HEK293 (cell line): ENCODE measurements at regions not wholly inside any gene's neighbourhood (a gene's known extent, or its start where the extent isn't known, plus 50 kb on each side); places are given as distances from the start of the nearest gene placed in this dataset.

Experiments used
- CTCF ChIA-PET: fragments of 350-600 bp; formaldehyde crosslinking; extraction: SDS; loops from one replicate; lab custom pipeline; 2021; ENCODE audit warnings: antibody characterized with exemption; lab: Yijun Ruan, JAX
- POLR2A ChIA-PET: fragments of 300-600 bp; formaldehyde crosslinking; extraction: SDS; loops from one replicate; lab custom pipeline; 2020; ENCODE audit warnings: antibody characterized with exemption, inconsistent platforms; lab: Yijun Ruan, JAX
- H3K27ac ChIP-seq: fragments of 200-500 bp; sonication (Bioruptor generic); 2 replicates; pipeline ENCODE4 v1.5.1; 2014; ENCODE audit warnings: low read depth, low read length, control low read depth, inconsistent platforms; ENCODE audit errors: extremely low read depth
- H3K36me3 ChIP-seq, 2 experiments: fragments of 200-500 bp in 1 of 2; sonication (Bioruptor generic) in 1 of 2; 1 replicate in 1 of 2; 2 replicates in 1 of 2; pipeline ENCODE4 v1.5.1; 2014 to 2017; ENCODE audit warnings: inconsistent platforms in 2 of 2, low read length in 2 of 2; ENCODE audit not compliant: control insufficient read depth in 2 of 2, insufficient read depth in 1 of 2
- H3K4me1 ChIP-seq: fragments of 200-500 bp; sonication (Bioruptor generic); 2 replicates; pipeline ENCODE4 v1.5.1; 2014; ENCODE audit warnings: mild to moderate bottlenecking, low read length, inconsistent platforms; ENCODE audit not compliant: control insufficient read depth, insufficient read depth
- H3K4me3 ChIP-seq: 2 replicates; pipeline ENCODE4 v1.5.1; 2011; ENCODE audit warnings: low read depth, mild to moderate bottlenecking, control low read depth, low read length, moderate library complexity
- H3K9me3 ChIP-seq: fragments of 200-500 bp; sonication (Bioruptor generic); 2 replicates; pipeline ENCODE4 v1.5.1; 2014; ENCODE audit warnings: low read depth, low read length, inconsistent platforms; ENCODE audit not compliant: control insufficient read depth, insufficient read depth
- BCL11A ChIP-seq: fragments of 450-650 bp; formaldehyde crosslinking; IDR thresholded peaks from 2 replicates; pipeline ENCODE4 v1.5.1; 2016; ENCODE audit warnings: low read depth, missing biosample characterization, missing genetic modification characterization
- GLI4 ChIP-seq: fragments of 450-650 bp; formaldehyde crosslinking; IDR thresholded peaks from 2 replicates; pipeline ENCODE4 v1.5.1; 2016; ENCODE audit warnings: missing biosample characterization, missing genetic modification characterization
- MZF1 ChIP-seq: fragments of 450-650 bp; formaldehyde crosslinking; IDR thresholded peaks from 2 replicates; pipeline ENCODE4 v1.5.1; 2017; ENCODE audit warnings: missing biosample characterization, missing genetic modification characterization, borderline replicate concordance
- PRDM1 ChIP-seq: fragments of 450-650 bp; formaldehyde crosslinking; IDR thresholded peaks from 2 replicates; pipeline ENCODE4; 2016; ENCODE audit warnings: missing biosample characterization, missing genetic modification characterization
- REST ChIP-seq: fragments of 450-650 bp; formaldehyde crosslinking; IDR thresholded peaks from 2 replicates; pipeline ENCODE4 v1.5.1; 2016; ENCODE audit warnings: missing biosample characterization, missing genetic modification characterization
- SCRT1 ChIP-seq: fragments of 450-650 bp; formaldehyde crosslinking; IDR thresholded peaks from 2 replicates; pipeline ENCODE4 v1.5.1; 2016; ENCODE audit warnings: missing biosample characterization, missing genetic modification characterization, borderline replicate concordance
- WT1 ChIP-seq: fragments of 450-650 bp; formaldehyde crosslinking; IDR thresholded peaks from 2 replicates; pipeline ENCODE4 v1.5.1; 2016; ENCODE audit warnings: missing biosample characterization, missing genetic modification characterization
- YY2 ChIP-seq: fragments of 450-650 bp; formaldehyde crosslinking; IDR thresholded peaks from 2 replicates; pipeline ENCODE4 v1.5.1; 2016; ENCODE audit warnings: missing biosample characterization, missing genetic modification characterization
- ZFP69B ChIP-seq: fragments of 450-650 bp; formaldehyde crosslinking; IDR thresholded peaks from 2 replicates; pipeline ENCODE4 v1.5.1; 2016; ENCODE audit warnings: missing biosample characterization, missing genetic modification characterization
- ZNF184 ChIP-seq: fragments of 450-650 bp; IDR thresholded peaks from 2 replicates; pipeline ENCODE4 v1.5.1; 2018; ENCODE audit warnings: missing biosample characterization, mild to moderate bottlenecking, missing genetic modification characterization
- ZNF48 ChIP-seq: fragments of 450-650 bp; formaldehyde crosslinking; IDR thresholded peaks from 2 replicates; pipeline ENCODE4 v1.5.1; 2016; ENCODE audit warnings: missing biosample characterization, missing genetic modification characterization
- ZNF501 ChIP-seq: fragments of 450-650 bp; formaldehyde crosslinking; IDR thresholded peaks from 2 replicates; pipeline ENCODE4 v1.5.1; 2016; ENCODE audit warnings: missing biosample characterization, missing genetic modification characterization
- ZNF624 ChIP-seq: fragments of 450-650 bp; formaldehyde crosslinking; IDR thresholded peaks from 2 replicates; pipeline ENCODE4 v1.5.1; 2017; ENCODE audit warnings: missing biosample characterization, missing genetic modification characterization
- ZNF692 ChIP-seq: fragments of 450-650 bp; formaldehyde crosslinking; IDR thresholded peaks from 2 replicates; pipeline ENCODE4 v1.5.1; 2016; ENCODE audit warnings: missing biosample characterization, missing genetic modification characterization
- ZNF768 ChIP-seq: fragments of 450-650 bp; formaldehyde crosslinking; IDR thresholded peaks from 2 replicates; pipeline ENCODE4 v1.5.1; 2018; ENCODE audit warnings: missing biosample characterization, mild to moderate bottlenecking, missing genetic modification characterization
- ZNF777 ChIP-seq: fragments of 450-650 bp; formaldehyde crosslinking; IDR thresholded peaks from 2 replicates; pipeline ENCODE4 v1.5.1; 2017; ENCODE audit warnings: missing biosample characterization, missing genetic modification characterization, borderline replicate concordance
- ZSCAN16 ChIP-seq: fragments of 450-650 bp; formaldehyde crosslinking; IDR thresholded peaks from 2 replicates; pipeline ENCODE4 v1.5.1; 2016; ENCODE audit warnings: missing biosample characterization, missing genetic modification characterization
- ZSCAN30 ChIP-seq: fragments of 450-650 bp; IDR thresholded peaks from 2 replicates; pipeline ENCODE4 v1.5.1; 2018; ENCODE audit warnings: missing biosample characterization, mild to moderate bottlenecking, missing genetic modification characterization, moderate library complexity
- ZXDB ChIP-seq: fragments of 450-650 bp; formaldehyde crosslinking; IDR thresholded peaks from 2 replicates; pipeline ENCODE4 v1.5.1; 2016; ENCODE audit warnings: missing biosample characterization, missing genetic modification characterization
- TF ChIP-seq, protein P1 (sequence below): fragments of 450-650 bp; formaldehyde crosslinking; IDR thresholded peaks from 2 replicates; pipeline ENCODE4; 2016; ENCODE audit warnings: missing biosample characterization, missing genetic modification characterization
- TF ChIP-seq, protein P2 (sequence below): fragments of 450-650 bp; formaldehyde crosslinking; IDR thresholded peaks from 2 replicates; pipeline ENCODE4 v1.5.1; 2016; ENCODE audit warnings: missing biosample characterization, missing genetic modification characterization

GRCh38 chr1:56330391-56331026 lies 248.9 kb downstream of the PLPP3 start:
- Histone ChIP-seq H3K9me3 (no peaks in the 10 kb centered on the region), H3K4me3 (no peak overlapping the region), H3K4me1 (no peaks in the 10 kb centered on the region), H3K27ac (no peak overlapping the region), H3K36me3 (no peaks in the 10 kb centered on the region)
- CTCF ChIA-PET: interaction anchor here (0.6 to 0.7 kb wide), 3 partner anchors 122 to 1380 kb away, joined by 3 read pairs; no protein-coding TSS in a partner anchor
- TF ChIP-seq ZFP69B (tag by site-specific recombination) (peak; percentile 30; the same call in 1 of the 2 replicates), ZSCAN16 (no peak), PRDM1 (tag by site-specific recombination) (0 out of 2 replicates have a peak, but pooled peaks have one; percentile 23), ZNF692 (tag by site-specific recombination) (0 out of 2 replicates have a peak, but pooled peaks have one; percentile 40)
- POLR2A ChIA-PET: no interaction called here

DNA sequence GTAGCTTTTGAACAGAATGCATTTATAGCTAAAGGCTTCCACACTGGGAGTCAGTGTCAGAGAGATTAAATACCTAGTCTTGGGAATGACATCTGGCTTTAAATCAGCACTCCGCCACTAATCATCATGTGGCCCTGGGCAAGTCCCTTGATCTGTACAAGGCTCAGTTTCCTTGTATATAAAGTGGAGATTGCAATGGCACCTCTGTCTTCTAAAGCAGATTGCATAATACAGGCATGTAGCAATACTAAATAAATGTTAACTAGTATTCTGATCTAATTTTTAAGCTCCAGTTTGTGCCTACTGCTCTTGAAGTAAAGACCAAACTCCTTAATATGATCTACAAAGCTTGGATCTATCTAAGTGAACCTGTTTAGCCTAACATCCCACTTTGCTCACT lies 249.4 kb downstream of the PLPP3 start:
- POLR2A ChIA-PET: no interaction called here
- TF ChIP-seq ZNF184 (tag by site-specific recombination): no peak
- no peak for TF ChIP-seq ZNF48
- TF ChIP-seq ZSCAN30 (tag by site-specific recombination): no peak
- no peak for TF ChIP-seq SCRT1 (tag by site-specific recombination)
- TF ChIP-seq, protein P1, sequence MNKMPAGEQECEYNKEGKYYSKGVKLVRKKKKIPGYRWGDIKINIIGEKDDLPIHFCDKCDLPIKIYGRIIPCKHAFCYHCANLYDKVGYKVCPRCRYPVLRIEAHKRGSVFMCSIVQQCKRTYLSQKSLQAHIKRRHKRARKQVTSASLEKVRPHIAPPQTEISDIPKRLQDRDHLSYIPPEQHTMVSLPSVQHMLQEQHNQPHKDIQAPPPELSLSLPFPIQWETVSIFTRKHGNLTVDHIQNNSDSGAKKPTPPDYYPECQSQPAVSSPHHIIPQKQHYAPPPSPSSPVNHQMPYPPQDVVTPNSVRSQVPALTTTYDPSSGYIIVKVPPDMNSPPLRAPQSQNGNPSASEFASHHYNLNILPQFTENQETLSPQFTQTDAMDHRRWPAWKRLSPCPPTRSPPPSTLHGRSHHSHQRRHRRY: no peak
- no peak for TF ChIP-seq GLI4
- no peak for TF ChIP-seq WT1 (tag by site-specific recombination)
- TF ChIP-seq ZXDB: no peak
- TF ChIP-seq ZNF777: no peak
- no peak for TF ChIP-seq ZNF768 (tag by site-specific recombination)
- no peak for TF ChIP-seq ZNF501 (tag by site-specific recombination)
- TF ChIP-seq, all 188 proteins: peak for 0
- Histone ChIP-seq H3K4me1 (no peaks in the 10 kb centered on the region), H3K9me3 (no peaks in the 10 kb centered on the region), H3K27ac (no peak overlapping the region), H3K36me3 (no peaks in the 10 kb centered on the region), H3K4me3 (no peak overlapping the region)
- CTCF ChIA-PET: interaction anchor here (0.6 to 0.7 kb wide), 3 partner anchors 121 to 1380 kb away, joined by 3 read pairs; no protein-coding TSS in a partner anchor

DNA sequence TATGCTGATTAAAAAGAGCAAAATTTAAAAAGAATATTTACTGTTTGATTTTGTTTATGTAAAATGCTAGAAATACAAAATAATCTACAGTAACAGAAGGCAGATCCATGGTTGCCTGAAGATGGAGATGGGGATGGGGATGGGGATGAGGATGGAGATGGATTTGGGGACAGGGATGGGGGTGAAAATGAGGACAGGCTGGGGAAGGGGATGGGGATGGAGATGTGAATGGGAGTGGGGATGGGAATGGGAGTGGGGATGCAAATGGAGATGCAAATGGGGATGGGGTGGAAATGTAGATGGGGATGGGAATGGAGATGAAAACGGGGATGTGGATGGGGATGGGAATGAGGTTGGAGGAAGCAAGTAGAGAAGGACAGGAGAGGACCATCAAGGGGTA lies 252.2 kb downstream of the PLPP3 start:
- Histone ChIP-seq H3K9me3 (no peaks in the 10 kb centered on the region), H3K36me3 (no peaks in the 10 kb centered on the region), H3K4me3 (no peak overlapping the region), H3K4me1 (no peaks in the 10 kb centered on the region), H3K27ac (no peak overlapping the region)
- TF ChIP-seq MZF1: peak; percentile 82
- TF ChIP-seq BCL11A (tag by site-specific recombination): no peak
- TF ChIP-seq, protein P2, sequence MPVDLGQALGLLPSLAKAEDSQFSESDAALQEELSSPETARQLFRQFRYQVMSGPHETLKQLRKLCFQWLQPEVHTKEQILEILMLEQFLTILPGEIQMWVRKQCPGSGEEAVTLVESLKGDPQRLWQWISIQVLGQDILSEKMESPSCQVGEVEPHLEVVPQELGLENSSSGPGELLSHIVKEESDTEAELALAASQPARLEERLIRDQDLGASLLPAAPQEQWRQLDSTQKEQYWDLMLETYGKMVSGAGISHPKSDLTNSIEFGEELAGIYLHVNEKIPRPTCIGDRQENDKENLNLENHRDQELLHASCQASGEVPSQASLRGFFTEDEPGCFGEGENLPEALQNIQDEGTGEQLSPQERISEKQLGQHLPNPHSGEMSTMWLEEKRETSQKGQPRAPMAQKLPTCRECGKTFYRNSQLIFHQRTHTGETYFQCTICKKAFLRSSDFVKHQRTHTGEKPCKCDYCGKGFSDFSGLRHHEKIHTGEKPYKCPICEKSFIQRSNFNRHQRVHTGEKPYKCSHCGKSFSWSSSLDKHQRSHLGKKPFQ: no peak
- no peak for TF ChIP-seq ZNF624 (tag by site-specific recombination)
- TF ChIP-seq REST (tag by site-specific recombination): no peak
- TF ChIP-seq YY2 (tag by site-specific recombination): no peak
- POLR2A ChIA-PET: no interaction called here
- CTCF ChIA-PET: interaction anchor here (0.7 kb wide), 1 partner anchor 249 kb away, joined by 4 read pairs; no protein-coding TSS in a partner anchor
